ENCODE measurements at regions not wholly inside any gene's neighbourhood (a gene's known extent, or its start where the extent isn't known, plus 50 kb on each side); places are given as distances from the start of the nearest gene placed in this dataset.

- Histone ChIP-seq H3K27ac (ENCODE audit: low read depth, low read length) (no peak overlapping the region), H3K9ac (ENCODE audit: extremely low read depth, low read length, poor library complexity, severe bottlenecking) (no peak overlapping the region), H3K4me1 (ENCODE audit: control insufficient read depth, insufficient read depth, low read length) (no peaks in the 10 kb centered on the region), H3K27me3 (ENCODE audit: control insufficient read depth, insufficient read depth, low read length, poor library complexity, severe bottlenecking) (no peaks in the 10 kb centered on the region), H3K4me3 (ENCODE audit: low read length) (no peak overlapping the region), H3K36me3 (ENCODE audit: control insufficient read depth, insufficient read depth, low read length) (no peaks in the 10 kb centered on the region), H3K9me3 (ENCODE audit: control insufficient read depth, low read length) (no peaks in the 10 kb centered on the region)
- 94 to 100% methylated on average over 1 to 4 of the region's 4 CpGs for WGBS, 2 experiments (ENCODE audit: insufficient coverage in 1 of 2, insufficient read length in 1 of 2)
- Mint-ChIP-seq H3K4me1 (peaks cover 2% of the 10 kb centered on the region), H3K9me3 (no peaks in the 10 kb centered on the region), H3K27me3 (ENCODE audit: insufficient read depth) (peaks cover 2% of the 10 kb centered on the region), H3K4me3 (no peak overlapping the region), H3K27ac (no peak overlapping the region), H3K36me3 (ENCODE audit: low read depth) (no peaks in the 10 kb centered on the region)
- no peak for TF ChIP-seq CTCF (conservative IDR thresholded peaks at IDR 0.05)
- DNase-seq, result no peak
Measured at GRCh38 chr2:10989151-10989550, 77.4 kb downstream of the KCNF1 start.

- H3K9ac ChIP-seq (ENCODE audit: extremely low read depth, low read length, poor library complexity, severe bottlenecking), result no peak overlapping the region
- H3K27me3 Mint-ChIP-seq (ENCODE audit: insufficient read depth), result peaks cover 2% of the 10 kb centered on the region
- H3K9me3 ChIP-seq (ENCODE audit: control insufficient read depth, low read length), result no peaks in the 10 kb centered on the region
- no peaks in the 10 kb centered on the region for H3K4me1 Mint-ChIP-seq
- no peaks in the 10 kb centered on the region for H3K4me1 ChIP-seq (ENCODE audit: control insufficient read depth, insufficient read depth, low read length)
- no peaks in the 10 kb centered on the region for H3K36me3 Mint-ChIP-seq (ENCODE audit: low read depth)
- H3K36me3 ChIP-seq (ENCODE audit: control insufficient read depth, insufficient read depth, low read length), result no peaks in the 10 kb centered on the region
- no peak for TF ChIP-seq CTCF (conservative IDR thresholded peaks at IDR 0.05)
- DNase-seq, result no peak
- H3K4me3 Mint-ChIP-seq, result no peak overlapping the region
- no peak overlapping the region for H3K27ac Mint-ChIP-seq
- no peaks in the 10 kb centered on the region for H3K27me3 ChIP-seq (ENCODE audit: control insufficient read depth, insufficient read depth, low read length, poor library complexity, severe bottlenecking)
- no peaks in the 10 kb centered on the region for H3K9me3 Mint-ChIP-seq
- H3K4me3 ChIP-seq (ENCODE audit: low read length), result no peak overlapping the region
- WGBS, 2 experiments (ENCODE audit: insufficient coverage in 1 of 2, insufficient read length in 1 of 2), result 92 to 93% methylated on average over 2 of the region's 2 CpGs
- no peak overlapping the region for H3K27ac ChIP-seq (ENCODE audit: low read depth, low read length)
Measured at GRCh38 chr2:10989782-10990181, 78.0 kb downstream of the KCNF1 start.

DNA sequence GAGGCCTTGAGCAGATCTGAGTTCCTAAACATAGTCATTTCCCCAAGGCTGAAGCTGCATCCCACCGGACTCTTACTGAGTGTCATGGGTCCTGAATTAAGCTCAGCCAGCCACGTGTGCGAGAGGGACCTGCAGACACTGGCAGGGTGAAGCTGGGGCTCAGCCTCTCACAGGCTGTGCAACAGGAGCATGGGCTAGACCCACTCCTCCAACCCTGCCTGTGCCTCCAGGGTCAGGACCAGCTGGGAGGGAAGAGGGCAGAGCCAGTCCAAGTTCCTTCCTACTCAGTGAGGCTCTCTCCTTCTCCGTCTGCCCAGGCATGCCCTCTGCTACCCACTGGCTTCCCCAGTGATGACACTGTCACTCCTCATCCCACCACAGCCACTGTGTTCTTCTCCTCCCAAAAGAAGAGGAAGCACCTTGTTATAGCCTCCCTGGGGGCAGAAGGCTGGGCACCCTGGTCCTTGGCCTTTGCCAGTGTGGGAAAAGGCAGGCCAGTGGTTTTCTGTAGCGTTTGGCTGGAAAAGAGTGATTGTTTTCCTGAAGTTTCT is 78.9 kb downstream of the KCNF1 start:
- no peak overlapping the region for H3K9ac ChIP-seq (ENCODE audit: extremely low read depth, low read length, poor library complexity, severe bottlenecking)
- H3K4me3 ChIP-seq (ENCODE audit: low read length), result no peak overlapping the region
- no peak for DNase-seq
- H3K9me3 Mint-ChIP-seq, result no peaks in the 10 kb centered on the region
- H3K4me1 ChIP-seq (ENCODE audit: control insufficient read depth, insufficient read depth, low read length), result no peaks in the 10 kb centered on the region
- no peaks in the 10 kb centered on the region for H3K36me3 Mint-ChIP-seq (ENCODE audit: low read depth)
- 95 to 96% methylated on average over 4 to 5 of the region's 5 CpGs for WGBS, 2 experiments (ENCODE audit: insufficient coverage in 1 of 2, insufficient read length in 1 of 2)
- H3K36me3 ChIP-seq (ENCODE audit: control insufficient read depth, insufficient read depth, low read length), result no peaks in the 10 kb centered on the region
- no peak overlapping the region for H3K4me3 Mint-ChIP-seq
- TF ChIP-seq CTCF (conservative IDR thresholded peaks at IDR 0.05), result no peak
- H3K4me1 Mint-ChIP-seq, result no peaks in the 10 kb centered on the region
- H3K27me3 ChIP-seq (ENCODE audit: control insufficient read depth, insufficient read depth, low read length, poor library complexity, severe bottlenecking), result no peaks in the 10 kb centered on the region
- H3K27me3 Mint-ChIP-seq (ENCODE audit: insufficient read depth), result peaks cover 4% of the 10 kb centered on the region
- H3K27ac Mint-ChIP-seq, result no peak overlapping the region
- no peaks in the 10 kb centered on the region for H3K9me3 ChIP-seq (ENCODE audit: control insufficient read depth, low read length)
- no peak overlapping the region for H3K27ac ChIP-seq (ENCODE audit: low read depth, low read length)
